ENCODE measurements at regions not wholly inside any gene's neighbourhood (a gene's known extent, or its start where the extent isn't known, plus 50 kb on each side); places are given as distances from the start of the nearest gene placed in this dataset.

- TF ChIP-seq CTCF (conservative IDR thresholded peaks at IDR 0.05; ENCODE audit: low read length), result no peak
- TF ChIP-seq EZH2phosphoT487 (IDR thresholded peaks at IDR 0.05; ENCODE audit: borderline replicate concordance, low read depth, low read length), result no peak
These were observed 175.6 kb downstream of the ANKRD50 start for GRCh38 chr4:124536946-124537345.

Measured in OCI-LY7 (cell line).